GM21825 (cell line): ENCODE measurements at regions not wholly inside any gene's neighbourhood (a gene's known extent, or its start where the extent isn't known, plus 50 kb on each side); places are given as distances from the start of the nearest gene placed in this dataset.

Experiments used
- ATAC-seq: cut with Tn5 transposase; IDR thresholded peaks from one replicate; pipeline ENCODE4 v1.9.1; 2021; ENCODE audit warnings: mild to moderate bottlenecking, moderate library complexity; ENCODE audit not compliant: unreplicated experiment

GRCh38 chr2:217749008-217749407 is 253.8 kb downstream of the TNS1 start:
- ATAC-seq = no peak

- no peak for ATAC-seq
Measured at GRCh38 chr2:217746808-217747207, 256.0 kb downstream of the TNS1 start.

GRCh38 chr2:217743966-217744761 is 258.6 kb downstream of the TNS1 start:
- ATAC-seq = no peak

GRCh38 chr2:217743407-217743806 is 259.4 kb downstream of the TNS1 start:
- no peak for ATAC-seq

GRCh38 chr2:217742841-217743240 is 260.0 kb downstream of the TNS1 start:
- ATAC-seq = no peak

GRCh38 chr2:217742276-217742675 is 260.5 kb downstream of the TNS1 start:
- ATAC-seq = no peak

- ATAC-seq = no peak
Measured at GRCh38 chr2:217741381-217741955, 261.3 kb downstream of the TNS1 start.

GRCh38 chr2:217740756-217741155 is 262.0 kb downstream of the TNS1 start:
- no peak for ATAC-seq

- no peak for ATAC-seq
Measured at GRCh38 chr2:217740178-217740577, 262.6 kb downstream of the TNS1 start.

GRCh38 chr2:217739741-217740140 is 263.1 kb downstream of the TNS1 start:
- ATAC-seq = no peak

GRCh38 chr2:217738061-217738460 is 264.7 kb downstream of the TNS1 start:
- no peak for ATAC-seq

- ATAC-seq = no peak
Measured at GRCh38 chr2:217736776-217737550, 265.8 kb downstream of the TNS1 start.

- ATAC-seq = no peak
Measured at GRCh38 chr2:217735899-217736298, 266.9 kb downstream of the TNS1 start.

GRCh38 chr2:217735034-217735433 is 267.8 kb downstream of the TNS1 start:
- ATAC-seq = no peak

GRCh38 chr2:217733461-217733860 is 269.3 kb downstream of the TNS1 start:
- no peak for ATAC-seq

GRCh38 chr2:217732992-217733391 is 269.8 kb downstream of the TNS1 start:
- no peak for ATAC-seq

- ATAC-seq = no peak
Measured at GRCh38 chr2:217731805-217732204, 271.0 kb downstream of the TNS1 start.

GRCh38 chr2:217729421-217730053 is 273.3 kb downstream of the TNS1 start:
- ATAC-seq = no peak

GRCh38 chr2:217727801-217728200 is 275.0 kb downstream of the TNS1 start:
- ATAC-seq = no peak

- no peak for ATAC-seq
Measured at GRCh38 chr2:217725409-217725808, 277.4 kb downstream of the TNS1 start.

- no peak for ATAC-seq
Measured at GRCh38 chr2:217724471-217724870, 278.3 kb downstream of the TNS1 start.
